ENCODE measurements at regions not wholly inside any gene's neighbourhood (a gene's known extent, or its start where the extent isn't known, plus 50 kb on each side); places are given as distances from the start of the nearest gene placed in this dataset.

GRCh38 chr17:77476931-77477805 is 336.4 kb downstream of the SEC14L1 start:
- TF ChIP-seq POLR2A (IDR thresholded peaks at IDR 0.05) = no peak
- TF ChIP-seq CTCF (IDR thresholded peaks at IDR 0.05) = peak in 1 of 3 donors; percentile 5

All from breast epithelium (tissue), 3 donors.